ENCODE measurements at regions not wholly inside any gene's neighbourhood (a gene's known extent, or its start where the extent isn't known, plus 50 kb on each side); places are given as distances from the start of the nearest gene placed in this dataset.
"Not testable (repeated sequence)": the region's sequence is repeated elsewhere in the genome, so short reads cannot be mapped to it uniquely, and the experiment has no call there.

DNA sequence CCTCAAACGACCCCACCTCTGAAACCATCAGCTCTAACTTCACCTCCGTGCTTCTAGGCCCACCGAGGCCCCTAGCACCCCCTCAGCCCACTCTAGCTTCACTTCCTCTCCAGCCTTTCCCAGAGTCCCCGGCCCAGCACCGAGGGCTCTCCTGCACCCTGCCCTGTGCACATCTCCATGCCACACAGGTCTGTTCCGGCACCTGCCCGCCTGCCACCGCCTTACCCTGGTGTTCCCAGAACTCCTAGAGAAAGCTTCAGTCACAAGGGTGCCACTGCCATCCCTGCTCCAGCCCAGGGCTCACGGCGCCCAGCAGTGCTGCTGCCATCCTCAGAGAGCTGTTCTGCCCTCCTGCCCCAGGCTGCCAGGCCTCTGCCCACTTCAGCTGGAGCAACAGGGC, 61.3 kb upstream of the INSIG1 start:
- no peak for DNase-seq
- Histone ChIP-seq H3K4me1 (ENCODE audit: control insufficient read depth in 2 of 3, insufficient read depth in 2 of 3, low read depth in 1 of 3, low read length in 3 of 3) (peaks cover 2 to 8% (median 7%) of the 10 kb centered on the region in 3 donors), H3K9me3 (ENCODE audit: control insufficient read depth in 2 of 3, insufficient read depth in 1 of 3, low read length in 3 of 3) (no peaks in the 10 kb centered on the region), H3K27me3 (ENCODE audit: control insufficient read depth, insufficient read depth, low read length) (no peaks in the 10 kb centered on the region), H3K27ac (ENCODE audit: low read depth in 2 of 2, low read length in 2 of 2) (no peak overlapping the region), H3K4me3 (ENCODE audit: low read length in 3 of 3) (no peak overlapping the region), H3K9ac (ENCODE audit: low read length in 3 of 3) (no peak overlapping the region), H3K36me3 (ENCODE audit: control insufficient read depth in 2 of 3, insufficient read depth in 3 of 3, low read length in 3 of 3) (no peaks in the 10 kb centered on the region)
- intact Hi-C loops (cut with DNase I): no loop called here
- no peak for FAIRE-seq
- TF ChIP-seq, protein P1, sequence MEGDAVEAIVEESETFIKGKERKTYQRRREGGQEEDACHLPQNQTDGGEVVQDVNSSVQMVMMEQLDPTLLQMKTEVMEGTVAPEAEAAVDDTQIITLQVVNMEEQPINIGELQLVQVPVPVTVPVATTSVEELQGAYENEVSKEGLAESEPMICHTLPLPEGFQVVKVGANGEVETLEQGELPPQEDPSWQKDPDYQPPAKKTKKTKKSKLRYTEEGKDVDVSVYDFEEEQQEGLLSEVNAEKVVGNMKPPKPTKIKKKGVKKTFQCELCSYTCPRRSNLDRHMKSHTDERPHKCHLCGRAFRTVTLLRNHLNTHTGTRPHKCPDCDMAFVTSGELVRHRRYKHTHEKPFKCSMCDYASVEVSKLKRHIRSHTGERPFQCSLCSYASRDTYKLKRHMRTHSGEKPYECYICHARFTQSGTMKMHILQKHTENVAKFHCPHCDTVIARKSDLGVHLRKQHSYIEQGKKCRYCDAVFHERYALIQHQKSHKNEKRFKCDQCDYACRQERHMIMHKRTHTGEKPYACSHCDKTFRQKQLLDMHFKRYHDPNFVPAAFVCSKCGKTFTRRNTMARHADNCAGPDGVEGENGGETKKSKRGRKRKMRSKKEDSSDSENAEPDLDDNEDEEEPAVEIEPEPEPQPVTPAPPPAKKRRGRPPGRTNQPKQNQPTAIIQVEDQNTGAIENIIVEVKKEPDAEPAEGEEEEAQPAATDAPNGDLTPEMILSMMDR (IDR thresholded peaks at IDR 0.05; ENCODE audit: borderline replicate concordance, extremely low read depth, insufficient read depth): no peak

- DNase-seq (no peak), FAIRE-seq (no peak)
- TF ChIP-seq, protein P1 (IDR thresholded peaks at IDR 0.05; ENCODE audit: borderline replicate concordance, extremely low read depth, insufficient read depth): no peak
- H3K9ac ChIP-seq (ENCODE audit: low read length in 3 of 3): no peak overlapping the region
- no peaks in the 10 kb centered on the region for H3K36me3 ChIP-seq (ENCODE audit: control insufficient read depth in 2 of 3, insufficient read depth in 3 of 3, low read length in 3 of 3)
- no peaks in the 10 kb centered on the region for H3K9me3 ChIP-seq (ENCODE audit: control insufficient read depth in 2 of 3, insufficient read depth in 1 of 3, low read length in 3 of 3)
- no peak overlapping the region for H3K4me3 ChIP-seq (ENCODE audit: low read length in 3 of 3)
- no peak overlapping the region for H3K27ac ChIP-seq (ENCODE audit: low read depth in 2 of 2, low read length in 2 of 2)
- H3K27me3 ChIP-seq (ENCODE audit: control insufficient read depth, insufficient read depth, low read length): no peaks in the 10 kb centered on the region
- intact Hi-C loops (cut with DNase I): no loop called here
- peaks cover 2 to 8% (median 7%) of the 10 kb centered on the region in 3 donors for H3K4me1 ChIP-seq (ENCODE audit: control insufficient read depth in 2 of 3, insufficient read depth in 2 of 3, low read depth in 1 of 3, low read length in 3 of 3)
Observed at GRCh38 chr7:155237297-155237696, 60.4 kb upstream of the INSIG1 start.

DNA sequence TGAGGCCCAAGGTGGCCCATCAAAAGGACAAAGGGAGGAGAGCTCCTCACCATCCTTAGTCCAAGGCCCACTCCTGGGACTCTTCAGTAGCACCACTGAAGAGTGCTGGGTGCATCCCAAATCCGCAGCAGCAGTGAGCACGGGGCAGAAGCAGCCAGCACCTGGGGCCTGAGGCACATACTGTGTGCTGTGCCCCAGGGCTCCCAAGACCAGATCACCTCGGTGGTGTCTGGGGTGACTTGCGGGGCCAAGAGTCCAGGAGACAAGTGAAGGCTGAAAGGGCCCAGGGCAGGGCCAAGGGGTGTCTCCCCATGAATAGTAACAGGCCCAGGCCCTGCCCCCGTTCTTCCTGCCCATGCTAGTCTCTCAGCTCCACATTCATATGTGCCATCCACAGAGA, 59.9 kb upstream of the INSIG1 start:
- TF ChIP-seq, protein P1 (IDR thresholded peaks at IDR 0.05; ENCODE audit: borderline replicate concordance, extremely low read depth, insufficient read depth): no peak
- no peaks in the 10 kb centered on the region for H3K27me3 ChIP-seq (ENCODE audit: control insufficient read depth, insufficient read depth, low read length)
- no peak overlapping the region for H3K9ac ChIP-seq (ENCODE audit: low read length in 3 of 3)
- intact Hi-C loops (cut with DNase I): no loop called here
- H3K27ac ChIP-seq (ENCODE audit: low read depth in 2 of 2, low read length in 2 of 2): no peak overlapping the region
- no peaks in the 10 kb centered on the region for H3K9me3 ChIP-seq (ENCODE audit: control insufficient read depth in 2 of 3, insufficient read depth in 1 of 3, low read length in 3 of 3)
- FAIRE-seq (no peak), DNase-seq (no peak)
- no peak overlapping the region for H3K4me3 ChIP-seq (ENCODE audit: low read length in 3 of 3)
- no peaks in the 10 kb centered on the region for H3K36me3 ChIP-seq (ENCODE audit: control insufficient read depth in 2 of 3, insufficient read depth in 3 of 3, low read length in 3 of 3)
- peaks cover 2 to 8% (median 7%) of the 10 kb centered on the region in 3 donors for H3K4me1 ChIP-seq (ENCODE audit: control insufficient read depth in 2 of 3, insufficient read depth in 2 of 3, low read depth in 1 of 3, low read length in 3 of 3)

- H3K27me3 ChIP-seq (ENCODE audit: control insufficient read depth, insufficient read depth, low read length); H3K27ac ChIP-seq (ENCODE audit: low read depth in 2 of 2, low read length in 2 of 2); H3K4me1 ChIP-seq (ENCODE audit: control insufficient read depth in 2 of 3, insufficient read depth in 2 of 3, low read depth in 1 of 3, low read length in 3 of 3); H3K36me3 ChIP-seq (ENCODE audit: control insufficient read depth in 2 of 3, insufficient read depth in 3 of 3, low read length in 3 of 3); intact Hi-C loops (cut with DNase I); H3K9me3 ChIP-seq (ENCODE audit: control insufficient read depth in 2 of 3, insufficient read depth in 1 of 3, low read length in 3 of 3); FAIRE-seq; H3K9ac ChIP-seq (ENCODE audit: low read length in 3 of 3); H3K4me3 ChIP-seq (ENCODE audit: low read length in 3 of 3): not testable (repeated sequence)
- DNase-seq: peak in 2 of 5 donors; percentile 69 to 78
Observed at GRCh38 chr7:155239431-155240087, 58.1 kb upstream of the INSIG1 start.

Measured in kidney (tissue), 13 donors.